ENCODE measurements at regions not wholly inside any gene's neighbourhood (a gene's known extent, or its start where the extent isn't known, plus 50 kb on each side); places are given as distances from the start of the nearest gene placed in this dataset.
"Not testable (repeated sequence)": the region's sequence is repeated elsewhere in the genome, so short reads cannot be mapped to it uniquely, and the experiment has no call there.

- no peak for DNase-seq
These were observed 283.8 kb downstream of the RAP2B start for GRCh38 chr3:153445817-153446216.

- DNase-seq: no peak
These were observed 286.3 kb downstream of the RAP2B start for GRCh38 chr3:153448151-153448829.

DNA sequence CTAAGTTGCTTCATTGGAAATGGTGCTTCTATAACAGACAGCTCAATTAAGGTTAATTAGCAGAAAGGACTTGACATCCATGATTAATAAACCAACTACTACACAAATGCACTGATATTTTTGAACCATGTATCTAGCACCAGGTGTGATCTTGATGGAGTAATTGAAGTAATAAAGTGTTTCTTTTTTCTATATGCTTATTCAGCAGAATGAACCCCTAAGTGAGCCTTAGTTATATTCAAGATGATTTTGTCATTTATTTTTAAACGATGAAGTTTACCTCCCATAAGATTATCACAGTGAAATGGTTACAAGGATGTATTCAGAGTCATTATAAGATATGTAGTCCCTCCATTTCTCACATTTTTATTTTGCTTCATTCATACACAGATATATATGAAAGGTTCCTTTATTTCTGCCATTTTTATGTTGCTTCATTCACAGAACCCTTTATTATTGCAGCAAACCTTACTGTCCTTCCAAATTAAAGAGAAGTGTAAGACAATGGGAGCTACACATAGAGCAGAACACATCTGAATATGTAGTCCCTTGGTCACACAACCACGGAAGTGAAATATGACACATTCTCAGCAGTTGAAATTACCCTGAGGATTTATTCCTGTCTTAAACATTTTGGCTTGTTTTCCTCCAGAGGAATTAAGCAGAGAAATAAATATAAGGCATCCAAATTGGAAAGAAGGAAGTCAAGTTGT, 295.0 kb downstream of the RAP2B start:
- no peak for DNase-seq

- DNase-seq: no peak
These were observed 296.9 kb downstream of the RAP2B start for GRCh38 chr3:153458881-153459280.

- no peak for DNase-seq
These were observed 300.5 kb downstream of the RAP2B start for GRCh38 chr3:153462545-153462944.

GRCh38 chr3:153463895-153464294, 301.9 kb downstream of the RAP2B start:
- DNase-seq: no peak

- DNase-seq: no peak
These were observed 307.1 kb downstream of the RAP2B start for GRCh38 chr3:153469162-153469561.

DNA sequence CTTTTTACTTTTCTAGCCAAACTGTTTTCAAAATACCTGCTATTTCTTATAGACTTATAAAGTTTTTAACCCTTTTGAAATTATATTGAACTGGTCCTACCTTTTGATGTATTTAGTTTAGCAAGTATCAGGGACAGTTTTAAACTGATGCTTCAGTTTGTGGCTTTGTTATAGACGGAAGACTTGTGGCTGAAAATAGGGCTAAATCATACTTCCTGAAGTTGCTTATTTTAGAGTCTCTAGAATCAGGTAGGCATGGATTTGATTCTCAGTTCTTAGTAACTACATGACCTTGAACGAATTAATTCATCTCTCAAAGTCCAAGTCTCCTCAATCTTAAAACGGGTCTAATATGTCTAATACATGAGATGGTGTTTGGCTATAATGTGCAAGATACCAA, 322.8 kb downstream of the RAP2B start:
- no peak for DNase-seq

DNA sequence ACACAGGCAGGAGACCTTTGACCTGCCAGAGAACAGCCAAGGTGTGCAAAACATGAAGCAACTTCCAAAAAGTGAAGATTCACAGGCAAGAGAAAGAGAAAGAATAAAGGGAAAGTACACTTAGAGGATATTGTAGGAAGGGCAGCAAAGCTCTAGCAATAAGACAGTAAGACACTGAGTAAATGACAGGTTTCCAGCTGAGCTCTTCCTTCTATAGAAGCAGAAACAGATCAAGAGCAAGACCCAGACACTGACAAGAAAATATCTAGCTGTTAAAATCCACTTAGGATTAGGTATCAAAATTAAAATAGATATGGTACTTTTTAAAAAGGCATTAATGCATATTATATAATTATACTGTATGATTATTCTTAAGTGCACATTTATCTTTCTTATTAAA, 333.4 kb downstream of the RAP2B start:
- no peak for DNase-seq

DNA sequence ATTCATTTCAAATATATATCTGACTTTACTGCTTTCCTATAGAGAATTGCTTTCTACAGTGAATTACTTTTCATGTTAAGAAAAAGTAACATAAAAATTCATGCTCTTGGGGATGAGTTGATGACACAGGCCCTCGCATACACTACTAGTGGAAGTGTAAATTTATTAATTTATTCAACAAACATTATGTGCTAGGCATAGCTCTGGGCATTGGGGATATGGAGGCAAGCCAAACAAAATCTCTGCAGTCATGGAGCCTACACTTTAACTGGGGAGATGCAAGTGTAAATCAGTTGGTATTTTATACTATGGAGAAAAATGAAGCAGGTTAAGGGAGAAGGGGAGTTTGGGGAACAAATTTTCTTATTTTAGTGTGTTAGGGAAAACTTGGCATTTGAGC, 340.7 kb downstream of the RAP2B start:
- DNase-seq: no peak

DNA sequence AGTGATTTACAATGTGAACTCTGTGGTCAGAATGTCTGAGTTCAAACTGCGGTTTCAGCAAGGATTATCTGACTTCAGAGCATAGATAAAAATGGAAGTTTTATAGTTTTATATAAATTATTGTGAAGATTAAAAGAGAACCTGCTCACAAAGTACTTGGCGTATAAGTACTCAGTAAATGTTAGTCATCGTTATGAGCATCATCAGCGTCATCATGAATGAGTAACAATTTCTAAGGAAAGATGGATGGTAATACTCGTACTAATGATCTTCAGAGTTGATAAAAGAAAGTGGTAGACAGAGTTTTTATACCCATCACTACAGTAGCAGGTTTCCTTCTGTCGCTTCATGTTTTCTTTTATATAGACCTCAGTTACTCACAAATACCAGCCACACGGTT, 341.8 kb downstream of the RAP2B start:
- no peak for DNase-seq

DNA sequence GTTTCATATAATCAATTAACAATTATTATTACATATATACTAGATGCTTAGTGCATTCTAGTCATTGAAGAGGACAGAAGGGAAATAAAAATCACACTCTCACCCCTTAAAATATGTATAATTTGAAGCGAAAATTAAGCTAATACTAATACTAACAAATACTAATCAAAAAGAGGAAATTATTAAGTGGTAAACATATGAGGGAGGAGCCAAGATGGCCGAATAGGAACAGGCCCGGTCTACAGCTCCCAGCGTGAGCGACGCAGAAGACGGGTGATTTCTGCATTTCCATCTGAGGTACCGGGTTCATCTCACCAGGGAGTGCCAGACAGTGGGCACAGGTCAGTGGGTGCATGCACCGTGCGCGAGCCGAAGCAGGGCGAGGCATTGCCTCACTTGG, 344.2 kb downstream of the RAP2B start:
- DNase-seq: not testable (repeated sequence)

DNA sequence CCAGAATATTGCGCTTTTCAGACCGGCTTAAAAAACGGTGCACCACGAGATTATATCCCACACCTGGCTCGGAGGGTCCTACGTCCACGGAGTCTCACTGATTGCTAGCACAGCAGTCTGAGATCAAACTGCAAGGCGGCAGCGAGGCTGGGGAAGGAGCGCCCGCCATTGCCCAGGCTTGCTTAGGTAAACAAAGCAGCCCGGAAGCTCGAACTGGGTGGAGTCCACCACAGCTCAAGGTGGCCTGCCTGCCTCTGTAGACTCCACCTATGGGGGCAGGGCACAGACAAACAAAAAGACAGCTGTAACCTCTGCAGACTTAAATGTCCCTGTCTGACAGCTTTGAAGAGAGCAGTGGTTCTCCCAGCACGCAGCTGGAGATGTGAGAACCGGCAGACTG, 344.7 kb downstream of the RAP2B start:
- not testable (repeated sequence) for DNase-seq

GRCh38 chr3:153513236-153513635, 351.2 kb downstream of the RAP2B start:
- DNase-seq: no peak

DNA sequence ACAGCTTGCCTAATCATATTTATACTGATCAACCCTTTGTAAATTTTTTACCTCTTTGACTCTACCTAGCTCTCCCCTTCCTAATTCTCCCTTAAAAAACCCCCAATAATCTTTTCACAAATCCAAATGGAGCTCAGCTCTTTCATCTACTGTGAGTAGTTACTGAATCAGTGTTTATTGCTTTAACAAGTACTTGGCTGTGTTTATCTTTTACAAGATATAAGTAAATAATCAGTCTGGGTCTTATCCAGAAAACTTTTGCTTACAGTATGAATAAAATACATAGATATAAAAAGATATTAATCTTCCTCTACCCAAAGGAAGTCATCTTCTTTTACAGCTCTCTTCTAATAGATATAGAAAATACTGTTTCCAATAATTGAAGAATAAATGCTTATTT, 366.4 kb downstream of the RAP2B start:
- DNase-seq: no peak

DNA sequence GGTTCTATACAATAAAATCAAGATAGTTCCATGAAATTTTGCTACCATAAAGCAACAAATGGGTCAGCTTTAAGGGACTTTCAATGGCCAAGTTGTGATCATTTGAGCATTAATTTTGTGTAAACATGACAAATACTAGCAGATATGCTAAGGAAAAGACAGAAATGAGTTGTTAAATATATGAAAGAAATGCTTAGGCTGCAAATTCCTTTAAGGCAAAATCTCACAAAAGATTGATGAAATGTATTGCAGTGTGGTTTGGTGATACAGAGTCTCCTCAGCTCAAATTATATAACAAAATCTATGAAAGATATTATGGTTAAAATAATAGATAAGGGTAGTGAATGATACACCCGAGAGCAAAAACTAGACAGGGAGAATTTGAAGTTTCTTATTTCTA, 377.2 kb downstream of the RAP2B start:
- DNase-seq: no peak

DNA sequence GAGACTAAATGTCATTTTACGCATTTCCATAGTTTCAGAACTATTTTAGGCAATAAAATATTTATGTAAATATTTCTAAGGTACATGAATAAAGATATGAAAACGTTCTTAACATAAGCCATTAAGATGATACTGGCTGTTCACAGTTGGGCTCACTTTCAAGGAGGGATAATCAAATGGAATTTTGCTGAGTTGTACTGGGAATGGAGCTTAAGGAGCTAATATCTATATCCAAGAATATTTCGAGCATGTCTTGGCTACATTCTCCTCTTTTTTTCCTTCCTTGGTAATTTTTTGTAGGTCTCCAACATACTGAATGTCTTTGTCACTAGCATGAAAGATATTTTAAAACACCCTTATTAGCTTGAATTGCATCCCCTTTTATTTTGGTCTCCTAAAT, 383.4 kb downstream of the RAP2B start:
- no peak for DNase-seq

- no peak for DNase-seq
These were observed 385.9 kb downstream of the RAP2B start for GRCh38 chr3:153547970-153548369.

DNA sequence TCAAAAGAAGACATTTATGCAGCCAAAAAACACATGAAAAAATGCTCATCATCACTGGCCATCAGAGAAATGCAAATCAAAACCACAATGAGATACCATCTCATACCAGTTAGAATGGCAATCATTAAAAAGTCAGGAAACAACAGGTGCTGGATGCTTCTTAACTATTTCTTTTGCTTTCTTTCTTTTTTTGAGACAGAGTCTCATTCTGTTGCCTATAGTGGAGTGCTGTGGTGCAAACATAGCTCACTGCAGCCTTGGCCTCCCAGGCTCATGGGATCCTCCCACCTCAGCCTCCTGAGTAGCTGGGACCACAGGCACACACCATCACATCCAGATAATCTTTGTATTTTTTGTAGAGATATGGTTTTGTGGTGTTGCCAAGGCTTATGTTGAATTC, 387.7 kb downstream of the RAP2B start:
- not testable (repeated sequence) for DNase-seq

DNA sequence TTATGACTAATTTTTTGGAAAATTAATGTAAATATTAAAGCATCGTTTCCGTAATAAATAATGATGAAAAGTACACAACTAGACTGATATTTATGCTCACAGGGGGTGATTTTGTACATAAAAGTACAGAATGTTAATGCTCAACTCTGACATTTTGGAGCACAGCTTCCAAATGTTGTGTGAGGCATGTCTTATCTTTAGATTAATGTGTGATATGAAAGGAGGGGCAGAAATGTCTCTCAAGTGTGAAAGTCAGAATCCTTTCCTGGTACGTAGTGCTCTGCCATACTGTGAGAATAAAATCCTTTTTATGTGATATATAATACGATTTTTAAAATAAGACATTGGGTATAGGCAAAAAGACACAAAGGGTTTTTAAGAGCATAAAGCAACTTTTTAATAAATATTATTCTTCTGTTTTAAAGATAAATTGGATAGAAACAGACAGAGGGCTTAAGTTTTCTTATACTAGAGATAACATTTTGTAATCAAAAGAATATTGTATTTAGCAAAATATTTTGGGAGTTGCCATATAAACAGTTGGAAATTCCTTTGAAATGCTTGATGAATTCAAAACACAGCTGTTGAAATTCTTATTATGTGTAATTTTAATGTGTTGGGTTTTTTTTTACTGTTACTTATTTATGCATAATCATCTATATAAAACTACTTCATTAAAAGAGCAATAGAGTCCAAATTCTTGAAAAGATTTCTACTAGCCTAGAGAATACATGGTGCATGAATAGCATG, 389.7 kb downstream of the RAP2B start:
- DNase-seq: no peak

- DNase-seq: no peak
These were observed 391.0 kb downstream of the RAP2B start for GRCh38 chr3:153552887-153553604.

- no peak for DNase-seq
These were observed 391.5 kb downstream of the RAP2B start for GRCh38 chr3:153553605-153553945.

- no peak for DNase-seq
These were observed 393.9 kb downstream of the RAP2B start for GRCh38 chr3:153555919-153556318.

GRCh38 chr3:153559366-153559765, 397.3 kb downstream of the RAP2B start:
- DNase-seq: not testable (repeated sequence)
